ENCODE measurements at regions not wholly inside any gene's neighbourhood (a gene's known extent, or its start where the extent isn't known, plus 50 kb on each side); places are given as distances from the start of the nearest gene placed in this dataset.

DNA sequence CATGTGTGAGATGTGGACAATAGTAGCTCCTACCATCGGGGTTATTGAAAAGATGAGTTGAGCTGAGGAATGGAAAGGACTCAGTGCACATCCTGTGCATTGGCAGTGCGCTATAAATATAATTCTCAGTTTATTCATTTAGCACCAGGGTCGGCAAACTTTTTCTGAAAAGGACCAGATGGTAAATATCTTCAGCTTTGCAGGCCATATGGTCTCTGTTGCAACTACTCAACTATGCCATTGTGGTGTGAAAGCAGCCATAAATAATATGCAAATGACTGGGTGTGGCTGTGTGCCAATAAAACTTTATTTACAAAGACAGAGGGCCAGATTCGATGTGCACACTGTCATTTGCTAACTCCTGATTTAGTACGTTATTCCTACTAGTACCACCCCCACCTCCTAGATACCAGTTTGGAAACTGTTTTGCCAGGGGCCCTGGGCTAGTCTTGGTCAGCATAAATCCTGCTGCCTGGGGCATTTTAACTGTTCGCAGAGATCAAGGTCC, 422.9 kb upstream of the MKI67 start:
- Histone ChIP-seq H3K36me3 (ENCODE audit: control insufficient read depth, insufficient read depth, low read length) (no peaks in the 10 kb centered on the region), H3K9ac (ENCODE audit: low read length) (no peak overlapping the region), H3K27me3 (ENCODE audit: control insufficient read depth, insufficient read depth, low read length) (no peaks in the 10 kb centered on the region), H3K9me3 (ENCODE audit: control insufficient read depth, low read length) (no peaks in the 10 kb centered on the region), H3K4me3 (ENCODE audit: low read length) (no peak overlapping the region), H3K4me1 (ENCODE audit: control insufficient read depth, insufficient read depth, low read length) (peaks cover 12% of the 10 kb centered on the region)

DNA sequence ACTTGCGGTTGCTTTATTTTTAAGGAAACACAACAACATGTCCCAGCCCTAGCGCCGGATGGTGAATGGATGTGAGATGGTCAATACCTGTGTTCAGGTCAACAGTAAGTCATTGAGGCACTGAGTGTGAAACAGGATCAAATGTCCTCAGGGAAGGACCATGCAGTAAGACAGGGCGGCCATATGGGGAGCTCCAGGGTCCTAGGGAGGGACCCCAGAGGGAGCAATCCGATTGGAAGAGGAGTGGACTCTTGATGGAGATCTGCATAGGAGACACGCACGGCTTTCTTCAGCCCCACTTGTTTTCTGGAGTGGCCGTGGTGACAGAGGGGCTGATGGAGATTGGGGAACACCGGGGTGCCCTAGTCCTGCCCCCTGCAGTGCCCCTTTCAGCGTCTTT, 423.8 kb upstream of the MKI67 start:
- Histone ChIP-seq H3K9ac (ENCODE audit: low read length) (no peak overlapping the region), H3K4me3 (ENCODE audit: low read length) (no peak overlapping the region), H3K36me3 (ENCODE audit: control insufficient read depth, insufficient read depth, low read length) (no peaks in the 10 kb centered on the region), H3K9me3 (ENCODE audit: control insufficient read depth, low read length) (no peaks in the 10 kb centered on the region), H3K27me3 (ENCODE audit: control insufficient read depth, insufficient read depth, low read length) (no peaks in the 10 kb centered on the region), H3K4me1 (ENCODE audit: control insufficient read depth, insufficient read depth, low read length) (peaks cover 16% of the 10 kb centered on the region)

DNA sequence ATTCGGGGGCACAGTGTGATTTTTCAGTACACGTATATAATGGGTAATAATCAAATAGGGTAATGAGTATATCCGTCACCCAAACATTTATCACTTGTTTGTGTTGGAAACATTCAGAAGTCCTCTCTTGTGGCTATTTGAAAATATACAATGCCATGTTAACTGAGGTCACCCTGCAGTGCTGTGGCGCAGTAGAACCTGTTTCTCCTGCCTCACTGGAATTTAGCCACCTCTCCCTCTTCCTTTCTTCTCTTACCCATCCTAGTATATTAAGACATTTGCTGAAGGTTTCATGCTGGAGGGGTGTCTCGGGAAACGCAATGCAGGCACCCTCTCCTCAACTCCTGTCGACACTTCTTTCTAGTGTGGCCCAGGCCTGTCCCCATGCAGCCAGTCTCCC, 425.3 kb upstream of the MKI67 start:
- Histone ChIP-seq H3K4me3 (ENCODE audit: low read length) (no peak overlapping the region), H3K9me3 (ENCODE audit: control insufficient read depth, low read length) (no peaks in the 10 kb centered on the region), H3K27me3 (ENCODE audit: control insufficient read depth, insufficient read depth, low read length) (no peaks in the 10 kb centered on the region), H3K4me1 (ENCODE audit: control insufficient read depth, insufficient read depth, low read length) (peaks cover 16% of the 10 kb centered on the region), H3K9ac (ENCODE audit: low read length) (no peak overlapping the region), H3K36me3 (ENCODE audit: control insufficient read depth, insufficient read depth, low read length) (no peaks in the 10 kb centered on the region)

- H3K9ac ChIP-seq (ENCODE audit: low read length) = no peak overlapping the region
- H3K4me1 ChIP-seq (ENCODE audit: control insufficient read depth, insufficient read depth, low read length) = peaks cover 16% of the 10 kb centered on the region
- H3K4me3 ChIP-seq (ENCODE audit: low read length) = no peak overlapping the region
- no peaks in the 10 kb centered on the region for H3K9me3 ChIP-seq (ENCODE audit: control insufficient read depth, low read length)
- no peaks in the 10 kb centered on the region for H3K27me3 ChIP-seq (ENCODE audit: control insufficient read depth, insufficient read depth, low read length)
- no peaks in the 10 kb centered on the region for H3K36me3 ChIP-seq (ENCODE audit: control insufficient read depth, insufficient read depth, low read length)
These were observed 427.5 kb upstream of the MKI67 start for GRCh38 chr10:128553755-128554154.

DNA sequence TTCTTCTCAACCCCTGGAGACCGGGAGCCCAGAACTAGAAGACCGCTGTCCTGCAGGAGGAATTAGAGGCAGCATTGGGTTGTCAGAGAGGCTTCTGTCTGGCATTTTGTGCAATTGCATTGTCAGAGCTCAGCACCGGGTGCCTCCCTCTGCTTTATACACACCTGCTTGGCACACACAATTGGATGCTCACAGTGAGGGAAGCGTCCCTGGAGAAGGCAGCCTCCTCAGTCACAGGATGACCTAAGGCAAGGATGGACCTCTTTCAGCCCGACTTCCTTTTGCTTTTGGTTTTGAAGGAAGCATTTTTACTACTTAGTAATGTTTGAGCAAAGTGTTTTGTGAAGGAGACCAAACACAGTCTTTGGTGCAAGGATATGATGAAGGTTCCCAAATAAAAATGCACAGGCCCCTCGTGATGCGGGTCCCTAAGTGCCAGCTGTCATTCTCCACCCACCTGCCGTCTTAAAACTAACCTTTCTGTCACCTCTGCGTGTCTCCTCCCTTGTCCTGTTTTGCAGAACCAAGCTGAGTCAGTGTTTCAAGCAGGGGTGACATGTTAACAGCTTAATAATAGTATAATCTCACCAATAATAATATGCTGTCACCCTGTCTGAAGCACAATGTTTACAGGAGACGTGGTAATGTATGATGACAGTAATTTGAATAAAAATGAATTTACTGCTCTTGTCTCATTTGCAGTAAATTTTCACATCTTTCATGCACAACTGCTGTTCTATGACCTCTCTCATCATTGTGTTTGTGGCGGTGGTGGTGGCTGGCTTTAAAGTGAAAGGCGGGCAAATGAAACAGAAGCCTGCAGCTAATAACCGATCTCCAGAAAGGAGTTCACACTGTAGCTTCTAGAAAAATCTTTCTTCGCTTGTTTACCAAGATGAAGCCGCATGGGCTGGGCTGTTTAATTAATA, 430.2 kb upstream of the MKI67 start:
- Histone ChIP-seq H3K9ac (ENCODE audit: low read length) (no peak overlapping the region), H3K36me3 (ENCODE audit: control insufficient read depth, insufficient read depth, low read length) (no peaks in the 10 kb centered on the region), H3K4me1 (ENCODE audit: control insufficient read depth, insufficient read depth, low read length) (peaks cover 16% of the 10 kb centered on the region), H3K27me3 (ENCODE audit: control insufficient read depth, insufficient read depth, low read length) (no peaks in the 10 kb centered on the region), H3K9me3 (ENCODE audit: control insufficient read depth, low read length) (no peaks in the 10 kb centered on the region), H3K4me3 (ENCODE audit: low read length) (no peak overlapping the region)

GRCh38 chr10:128557149-128557710, 431.0 kb upstream of the MKI67 start:
- Histone ChIP-seq H3K4me1 (ENCODE audit: control insufficient read depth, insufficient read depth, low read length) (peaks cover 16% of the 10 kb centered on the region), H3K36me3 (ENCODE audit: control insufficient read depth, insufficient read depth, low read length) (no peaks in the 10 kb centered on the region), H3K27me3 (ENCODE audit: control insufficient read depth, insufficient read depth, low read length) (no peaks in the 10 kb centered on the region), H3K4me3 (ENCODE audit: low read length) (no peak overlapping the region), H3K9ac (ENCODE audit: low read length) (no peak overlapping the region), H3K9me3 (ENCODE audit: control insufficient read depth, low read length) (no peaks in the 10 kb centered on the region)

DNA sequence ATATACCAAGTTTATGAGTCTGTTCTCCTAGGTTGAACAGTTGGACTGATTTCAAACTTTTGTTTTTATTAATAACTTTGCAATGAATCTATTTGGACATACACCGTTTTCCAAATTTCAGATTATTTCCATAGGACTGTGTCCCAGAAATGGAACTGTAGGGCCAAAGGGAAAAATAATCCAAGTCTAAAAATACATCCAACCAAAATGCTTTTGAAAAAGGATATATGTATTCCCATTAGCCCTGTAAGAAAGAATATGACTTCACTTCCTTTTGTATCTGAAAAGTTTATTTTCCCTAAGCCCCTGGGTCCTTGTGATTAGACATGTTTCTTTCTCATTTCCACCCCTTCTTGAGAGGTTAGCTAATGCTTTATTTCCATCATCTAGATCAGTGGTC, 434.2 kb upstream of the MKI67 start:
- no peak overlapping the region for H3K4me3 ChIP-seq (ENCODE audit: low read length)
- H3K36me3 ChIP-seq (ENCODE audit: control insufficient read depth, insufficient read depth, low read length) = no peaks in the 10 kb centered on the region
- H3K9ac ChIP-seq (ENCODE audit: low read length) = no peak overlapping the region
- no peaks in the 10 kb centered on the region for H3K27me3 ChIP-seq (ENCODE audit: control insufficient read depth, insufficient read depth, low read length)
- no peaks in the 10 kb centered on the region for H3K9me3 ChIP-seq (ENCODE audit: control insufficient read depth, low read length)
- H3K4me1 ChIP-seq (ENCODE audit: control insufficient read depth, insufficient read depth, low read length) = no peaks in the 10 kb centered on the region

GRCh38 chr10:128560993-128561392, 434.8 kb upstream of the MKI67 start:
- no peaks in the 10 kb centered on the region for H3K27me3 ChIP-seq (ENCODE audit: control insufficient read depth, insufficient read depth, low read length)
- H3K36me3 ChIP-seq (ENCODE audit: control insufficient read depth, insufficient read depth, low read length) = no peaks in the 10 kb centered on the region
- no peaks in the 10 kb centered on the region for H3K9me3 ChIP-seq (ENCODE audit: control insufficient read depth, low read length)
- H3K9ac ChIP-seq (ENCODE audit: low read length) = no peak overlapping the region
- no peak overlapping the region for H3K4me3 ChIP-seq (ENCODE audit: low read length)
- no peaks in the 10 kb centered on the region for H3K4me1 ChIP-seq (ENCODE audit: control insufficient read depth, insufficient read depth, low read length)

- Histone ChIP-seq H3K36me3 (ENCODE audit: control insufficient read depth, insufficient read depth, low read length) (no peaks in the 10 kb centered on the region), H3K9ac (ENCODE audit: low read length) (no peak overlapping the region), H3K4me3 (ENCODE audit: low read length) (no peak overlapping the region), H3K9me3 (ENCODE audit: control insufficient read depth, low read length) (no peaks in the 10 kb centered on the region), H3K4me1 (ENCODE audit: control insufficient read depth, insufficient read depth, low read length) (no peaks in the 10 kb centered on the region), H3K27me3 (ENCODE audit: control insufficient read depth, insufficient read depth, low read length) (no peaks in the 10 kb centered on the region)
These were observed 437.2 kb upstream of the MKI67 start for GRCh38 chr10:128563387-128563786.

GRCh38 chr10:128563904-128564303, 437.7 kb upstream of the MKI67 start:
- H3K9me3 ChIP-seq (ENCODE audit: control insufficient read depth, low read length) = no peaks in the 10 kb centered on the region
- no peaks in the 10 kb centered on the region for H3K36me3 ChIP-seq (ENCODE audit: control insufficient read depth, insufficient read depth, low read length)
- H3K27me3 ChIP-seq (ENCODE audit: control insufficient read depth, insufficient read depth, low read length) = no peaks in the 10 kb centered on the region
- no peak overlapping the region for H3K4me3 ChIP-seq (ENCODE audit: low read length)
- H3K9ac ChIP-seq (ENCODE audit: low read length) = no peak overlapping the region
- H3K4me1 ChIP-seq (ENCODE audit: control insufficient read depth, insufficient read depth, low read length) = no peaks in the 10 kb centered on the region

GRCh38 chr10:128566361-128566968, 440.2 kb upstream of the MKI67 start:
- Histone ChIP-seq H3K9ac (ENCODE audit: low read length) (no peak overlapping the region), H3K4me3 (ENCODE audit: low read length) (no peak overlapping the region), H3K9me3 (ENCODE audit: control insufficient read depth, low read length) (no peaks in the 10 kb centered on the region), H3K36me3 (ENCODE audit: control insufficient read depth, insufficient read depth, low read length) (no peaks in the 10 kb centered on the region), H3K27me3 (ENCODE audit: control insufficient read depth, insufficient read depth, low read length) (no peaks in the 10 kb centered on the region), H3K4me1 (ENCODE audit: control insufficient read depth, insufficient read depth, low read length) (no peaks in the 10 kb centered on the region)

DNA sequence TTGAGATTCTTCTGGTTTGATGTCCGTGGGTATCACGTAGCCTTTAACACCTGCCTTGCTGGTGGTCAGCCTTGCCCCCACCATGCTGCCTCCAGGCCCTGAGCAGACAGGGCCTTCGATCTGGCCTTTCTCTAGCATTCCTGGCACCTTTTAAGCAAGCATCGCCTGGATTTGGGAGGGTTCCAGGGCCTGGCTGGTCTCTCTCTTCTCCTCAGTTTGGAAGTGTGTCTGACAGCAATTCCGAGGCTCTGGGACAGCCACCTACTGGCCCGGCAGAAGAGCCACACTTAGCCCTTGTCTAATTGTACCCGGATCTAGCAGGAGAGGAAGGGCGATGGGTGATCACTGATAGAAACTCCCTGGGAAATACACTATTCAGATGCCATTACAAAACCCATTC, 441.3 kb upstream of the MKI67 start:
- Histone ChIP-seq H3K9ac (ENCODE audit: low read length) (no peak overlapping the region), H3K4me1 (ENCODE audit: control insufficient read depth, insufficient read depth, low read length) (no peaks in the 10 kb centered on the region), H3K27me3 (ENCODE audit: control insufficient read depth, insufficient read depth, low read length) (peaks cover 7% of the 10 kb centered on the region), H3K36me3 (ENCODE audit: control insufficient read depth, insufficient read depth, low read length) (no peaks in the 10 kb centered on the region), H3K9me3 (ENCODE audit: control insufficient read depth, low read length) (no peaks in the 10 kb centered on the region), H3K4me3 (ENCODE audit: low read length) (no peak overlapping the region)

Data from mucosa of stomach (tissue), 1 donor.